SK-N-SH treated with all-trans-retinoic acid at 6 μM for 48 hours (cell line): ENCODE measurements at regions not wholly inside any gene's neighbourhood (a gene's known extent, or its start where the extent isn't known, plus 50 kb on each side); places are given as distances from the start of the nearest gene placed in this dataset.

Experiments used
- ARNTL ChIP-seq: fragments of 450-650 bp; formaldehyde crosslinking; IDR thresholded peaks from 2 replicates; pipeline ENCODE4 v1.5.0; 2020; ENCODE audit warnings: low read depth, mild to moderate bottlenecking, moderate library complexity, borderline replicate concordance
- CSDC2 ChIP-seq: fragments of 250-450 bp; sonication (Bioruptor Pico); IDR thresholded peaks from 2 replicates; pipeline ENCODE4 v1.5.0; 2020; ENCODE audit warnings: mild to moderate bottlenecking, moderate library complexity
- OSR1 ChIP-seq: fragments of 250-450 bp; sonication (Bioruptor Pico); IDR thresholded peaks from 2 replicates; pipeline ENCODE4 v1.8.0; 2022; ENCODE audit warnings: moderate library complexity, mild to moderate bottlenecking, inconsistent platforms
- SNAI2 ChIP-seq: fragments of 250-450 bp; sonication (Bioruptor Pico); IDR thresholded peaks from 2 replicates; pipeline ENCODE4 v1.5.0; 2020; ENCODE audit warnings: mild to moderate bottlenecking, moderate library complexity
- TCF4 ChIP-seq: fragments of 250-450 bp; sonication (Bioruptor Pico); IDR thresholded peaks from 2 replicates; pipeline ENCODE4 v1.8.0; 2021; ENCODE audit warnings: mild to moderate bottlenecking, moderate library complexity, borderline replicate concordance
- ZC3H10 ChIP-seq: fragments of 250-450 bp; sonication (Bioruptor Pico); IDR thresholded peaks from 2 replicates; pipeline ENCODE4 v1.5.1; 2021; ENCODE audit warnings: mild to moderate bottlenecking, moderate library complexity
- ZFP3 ChIP-seq: fragments of 250-450 bp; sonication (Bioruptor Pico); IDR thresholded peaks from 2 replicates; pipeline ENCODE4 v1.5.0; 2020; ENCODE audit warnings: mild to moderate bottlenecking, moderate library complexity
- ZFP30 ChIP-seq: fragments of 450-650 bp; formaldehyde crosslinking; IDR thresholded peaks from 2 replicates; pipeline ENCODE4 v1.5.0; 2022; ENCODE audit warnings: mild to moderate bottlenecking, moderate library complexity
- ZNF565 ChIP-seq: fragments of 450-650 bp; formaldehyde crosslinking; conservative IDR thresholded peaks from 2 replicates; pipeline ENCODE4 v1.5.0; 2020; ENCODE audit warnings: low read depth, mild to moderate bottlenecking, moderate library complexity
- ZNF70 ChIP-seq: fragments of 450-650 bp; formaldehyde crosslinking; IDR thresholded peaks from 2 replicates; pipeline ENCODE4 v1.5.0; 2020; ENCODE audit warnings: mild to moderate bottlenecking, moderate library complexity
- ZNF8 ChIP-seq: fragments of 450-650 bp; formaldehyde crosslinking; IDR thresholded peaks from 2 replicates; pipeline ENCODE4 v1.5.0; 2020; ENCODE audit warnings: mild to moderate bottlenecking, moderate library complexity
- TF ChIP-seq, protein P1 (sequence below): fragments of 250-450 bp; sonication (Bioruptor Pico); IDR thresholded peaks from 2 replicates; pipeline ENCODE4 v1.8.0; 2020; ENCODE audit warnings: mild to moderate bottlenecking, moderate library complexity, borderline replicate concordance
- TF ChIP-seq, protein P2 (sequence below): fragments of 250-450 bp; sonication (Bioruptor Pico); IDR thresholded peaks from 2 replicates; pipeline ENCODE4 v1.5.1; 2021; ENCODE audit warnings: mild to moderate bottlenecking, moderate library complexity
- TF ChIP-seq, protein P3 (sequence below): fragments of 250-450 bp; sonication (Bioruptor Pico); IDR thresholded peaks from 2 replicates; pipeline ENCODE4 v1.5.1; 2020; ENCODE audit warnings: low read depth, mild to moderate bottlenecking, moderate library complexity

- TF ChIP-seq ZFP3 (CRISPR knock-in tag) (no peak), TCF4 (CRISPR knock-in tag) (no peak), ZFP30 (CRISPR knock-in tag) (no peak), ARNTL (no peak), ZNF8 (CRISPR knock-in tag) (no peak), ZC3H10 (CRISPR knock-in tag) (no peak), ZNF70 (CRISPR knock-in tag) (no peak), ZNF565 (CRISPR knock-in tag) (no peak), SNAI2 (CRISPR knock-in tag) (no peak), OSR1 (CRISPR knock-in tag) (no peak), CSDC2 (CRISPR knock-in tag) (no peak)
- TF ChIP-seq, protein P1, sequence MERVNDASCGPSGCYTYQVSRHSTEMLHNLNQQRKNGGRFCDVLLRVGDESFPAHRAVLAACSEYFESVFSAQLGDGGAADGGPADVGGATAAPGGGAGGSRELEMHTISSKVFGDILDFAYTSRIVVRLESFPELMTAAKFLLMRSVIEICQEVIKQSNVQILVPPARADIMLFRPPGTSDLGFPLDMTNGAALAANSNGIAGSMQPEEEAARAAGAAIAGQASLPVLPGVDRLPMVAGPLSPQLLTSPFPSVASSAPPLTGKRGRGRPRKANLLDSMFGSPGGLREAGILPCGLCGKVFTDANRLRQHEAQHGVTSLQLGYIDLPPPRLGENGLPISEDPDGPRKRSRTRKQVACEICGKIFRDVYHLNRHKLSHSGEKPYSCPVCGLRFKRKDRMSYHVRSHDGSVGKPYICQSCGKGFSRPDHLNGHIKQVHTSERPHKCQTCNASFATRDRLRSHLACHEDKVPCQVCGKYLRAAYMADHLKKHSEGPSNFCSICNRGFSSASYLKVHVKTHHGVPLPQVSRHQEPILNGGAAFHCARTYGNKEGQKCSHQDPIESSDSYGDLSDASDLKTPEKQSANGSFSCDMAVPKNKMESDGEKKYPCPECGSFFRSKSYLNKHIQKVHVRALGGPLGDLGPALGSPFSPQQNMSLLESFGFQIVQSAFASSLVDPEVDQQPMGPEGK (CRISPR knock-in tag), result no peak
- TF ChIP-seq, protein P2, sequence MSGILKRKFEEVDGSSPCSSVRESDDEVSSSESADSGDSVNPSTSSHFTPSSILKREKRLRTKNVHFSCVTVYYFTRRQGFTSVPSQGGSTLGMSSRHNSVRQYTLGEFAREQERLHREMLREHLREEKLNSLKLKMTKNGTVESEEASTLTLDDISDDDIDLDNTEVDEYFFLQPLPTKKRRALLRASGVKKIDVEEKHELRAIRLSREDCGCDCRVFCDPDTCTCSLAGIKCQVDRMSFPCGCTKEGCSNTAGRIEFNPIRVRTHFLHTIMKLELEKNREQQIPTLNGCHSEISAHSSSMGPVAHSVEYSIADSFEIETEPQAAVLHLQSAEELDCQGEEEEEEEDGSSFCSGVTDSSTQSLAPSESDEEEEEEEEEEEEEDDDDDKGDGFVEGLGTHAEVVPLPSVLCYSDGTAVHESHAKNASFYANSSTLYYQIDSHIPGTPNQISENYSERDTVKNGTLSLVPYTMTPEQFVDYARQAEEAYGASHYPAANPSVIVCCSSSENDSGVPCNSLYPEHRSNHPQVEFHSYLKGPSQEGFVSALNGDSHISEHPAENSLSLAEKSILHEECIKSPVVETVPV (CRISPR knock-in tag), result no peak
- TF ChIP-seq, protein P3, sequence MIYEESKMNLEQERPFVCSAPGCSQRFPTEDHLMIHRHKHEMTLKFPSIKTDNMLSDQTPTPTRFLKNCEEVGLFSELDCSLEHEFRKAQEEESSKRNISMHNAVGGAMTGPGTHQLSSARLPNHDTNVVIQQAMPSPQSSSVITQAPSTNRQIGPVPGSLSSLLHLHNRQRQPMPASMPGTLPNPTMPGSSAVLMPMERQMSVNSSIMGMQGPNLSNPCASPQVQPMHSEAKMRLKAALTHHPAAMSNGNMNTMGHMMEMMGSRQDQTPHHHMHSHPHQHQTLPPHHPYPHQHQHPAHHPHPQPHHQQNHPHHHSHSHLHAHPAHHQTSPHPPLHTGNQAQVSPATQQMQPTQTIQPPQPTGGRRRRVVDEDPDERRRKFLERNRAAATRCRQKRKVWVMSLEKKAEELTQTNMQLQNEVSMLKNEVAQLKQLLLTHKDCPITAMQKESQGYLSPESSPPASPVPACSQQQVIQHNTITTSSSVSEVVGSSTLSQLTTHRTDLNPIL, result no peak
Observed at GRCh38 chr9:108517651-108518365, 338.0 kb downstream of the ACTL7B start.
